Activated CD8-positive, alpha-beta memory T cell treated with anti-CD3 and anti-CD28 coated beads for 36 hours (primary cell): ENCODE measurements at regions not wholly inside any gene's neighbourhood (a gene's known extent, or its start where the extent isn't known, plus 50 kb on each side); places are given as distances from the start of the nearest gene placed in this dataset.

Experiments
- CTCF ChIA-PET: fragments of 350-600 bp; sonication (Branson Sonifier 250); formaldehyde crosslinking; loops from one replicate; lab custom pipeline; 2021; ENCODE audit warnings: antibody characterized with exemption; lab: Charles Lee
- POLR2A ChIA-PET: fragments of 350-600 bp; sonication (Branson Sonifier 250); formaldehyde crosslinking; loops from one replicate; lab custom pipeline; 2021; ENCODE audit warnings: antibody characterized with exemption; lab: Charles Lee

GRCh38 chr16:85436636-85437165, 176.4 kb upstream of the GSE1 start:
- ChIA-PET POLR2A (no interaction called here), CTCF (no interaction called here)

GRCh38 chr16:85437166-85438052, 175.7 kb upstream of the GSE1 start:
- ChIA-PET POLR2A (no interaction called here), CTCF (interaction anchor here (1.1 kb wide), 1 partner anchor 54 kb away, joined by 3 read pairs; no protein-coding TSS in a partner anchor)

GRCh38 chr16:85438981-85439685, 174.0 kb upstream of the GSE1 start:
- ChIA-PET CTCF (no interaction called here), POLR2A (no interaction called here)

- ChIA-PET CTCF (no interaction called here), POLR2A (no interaction called here)
These were observed 172.4 kb upstream of the GSE1 start for GRCh38 chr16:85440744-85441143.

GRCh38 chr16:85441189-85441889, 171.8 kb upstream of the GSE1 start:
- POLR2A ChIA-PET: no interaction called here
- CTCF ChIA-PET: no interaction called here

- ChIA-PET CTCF (interaction anchor here (1.2 kb wide), 1 partner anchor 174 kb away, joined by 3 read pairs; no protein-coding TSS in a partner anchor), POLR2A (no interaction called here)
These were observed 171.0 kb upstream of the GSE1 start for GRCh38 chr16:85441890-85442670.

- ChIA-PET CTCF (interaction anchor here (0.6 to 1.2 kb wide), 2 partner anchors 86 to 173 kb away, joined by 3 to 5 read pairs; no protein-coding TSS in a partner anchor), POLR2A (no interaction called here)
These were observed 170.0 kb upstream of the GSE1 start for GRCh38 chr16:85443116-85443515.

GRCh38 chr16:85443531-85443930, 169.6 kb upstream of the GSE1 start:
- POLR2A ChIA-PET: interaction anchor here (0.6 kb wide), 1 partner anchor 17 kb away, joined by 3 read pairs; no protein-coding TSS in a partner anchor
- CTCF ChIA-PET: interaction anchor here (0.6 kb wide), 1 partner anchor 85 kb away, joined by 5 read pairs; no protein-coding TSS in a partner anchor

GRCh38 chr16:85445064-85445778, 167.9 kb upstream of the GSE1 start:
- POLR2A ChIA-PET: no interaction called here
- CTCF ChIA-PET: no interaction called here

GRCh38 chr16:85445779-85446222, 167.3 kb upstream of the GSE1 start:
- ChIA-PET POLR2A (no interaction called here), CTCF (no interaction called here)

GRCh38 chr16:85446951-85447692, 166.0 kb upstream of the GSE1 start:
- ChIA-PET CTCF (interaction anchor here (0.7 to 1.6 kb wide), 5 partner anchors 19 to 169 kb away, joined by 3 to 6 read pairs (median 3); no protein-coding TSS in a partner anchor), POLR2A (no interaction called here)

GRCh38 chr16:85447693-85448313, 165.3 kb upstream of the GSE1 start:
- POLR2A ChIA-PET: no interaction called here
- CTCF ChIA-PET: interaction anchor here (1.1 to 1.6 kb wide), 4 partner anchors 20 to 168 kb away, joined by 3 to 6 read pairs (median 3); no protein-coding TSS in a partner anchor

GRCh38 chr16:85448557-85449190, 164.4 kb upstream of the GSE1 start:
- ChIA-PET POLR2A (no interaction called here), CTCF (interaction anchor here (1.2 kb wide), 3 partner anchors 13 to 28 kb away, joined by 3 read pairs; no protein-coding TSS in a partner anchor)

GRCh38 chr16:85449191-85449884, 163.8 kb upstream of the GSE1 start:
- CTCF ChIA-PET: interaction anchor here (1.2 kb wide), 2 partner anchors 13 to 21 kb away, joined by 3 read pairs; no protein-coding TSS in a partner anchor
- POLR2A ChIA-PET: no interaction called here

- POLR2A ChIA-PET: no interaction called here
- CTCF ChIA-PET: interaction anchor here (1.2 kb wide), 1 partner anchor 30 kb away, joined by 4 read pairs; no protein-coding TSS in a partner anchor
These were observed 163.3 kb upstream of the GSE1 start for GRCh38 chr16:85449885-85450245.
